ENCODE measurements at regions not wholly inside any gene's neighbourhood (a gene's known extent, or its start where the extent isn't known, plus 50 kb on each side); places are given as distances from the start of the nearest gene placed in this dataset.

DNA sequence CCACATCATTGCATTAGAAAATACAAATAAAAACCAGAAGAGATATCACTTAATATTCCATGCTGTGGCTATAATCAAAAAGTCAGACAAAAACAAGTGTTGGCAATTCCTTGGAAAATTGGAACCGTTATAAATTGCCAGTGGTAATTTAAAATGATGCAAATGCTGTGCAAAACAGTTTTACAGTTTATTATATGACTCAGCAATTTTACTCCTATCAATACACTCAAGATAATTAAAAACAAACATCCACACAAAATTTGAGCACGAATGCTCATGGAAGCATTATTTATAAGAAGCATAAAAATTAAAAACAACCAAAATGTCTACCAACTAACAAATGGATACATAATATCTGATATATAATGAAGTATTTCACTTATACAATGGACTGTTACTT lies 728.8 kb downstream of the CBLN2 start:
- TF ChIP-seq EZH2 (IDR thresholded peaks at IDR 0.05; ENCODE audit: borderline replicate concordance, low read depth, low read length, poor library complexity, severe bottlenecking), result no peak
- TF ChIP-seq, protein P1, sequence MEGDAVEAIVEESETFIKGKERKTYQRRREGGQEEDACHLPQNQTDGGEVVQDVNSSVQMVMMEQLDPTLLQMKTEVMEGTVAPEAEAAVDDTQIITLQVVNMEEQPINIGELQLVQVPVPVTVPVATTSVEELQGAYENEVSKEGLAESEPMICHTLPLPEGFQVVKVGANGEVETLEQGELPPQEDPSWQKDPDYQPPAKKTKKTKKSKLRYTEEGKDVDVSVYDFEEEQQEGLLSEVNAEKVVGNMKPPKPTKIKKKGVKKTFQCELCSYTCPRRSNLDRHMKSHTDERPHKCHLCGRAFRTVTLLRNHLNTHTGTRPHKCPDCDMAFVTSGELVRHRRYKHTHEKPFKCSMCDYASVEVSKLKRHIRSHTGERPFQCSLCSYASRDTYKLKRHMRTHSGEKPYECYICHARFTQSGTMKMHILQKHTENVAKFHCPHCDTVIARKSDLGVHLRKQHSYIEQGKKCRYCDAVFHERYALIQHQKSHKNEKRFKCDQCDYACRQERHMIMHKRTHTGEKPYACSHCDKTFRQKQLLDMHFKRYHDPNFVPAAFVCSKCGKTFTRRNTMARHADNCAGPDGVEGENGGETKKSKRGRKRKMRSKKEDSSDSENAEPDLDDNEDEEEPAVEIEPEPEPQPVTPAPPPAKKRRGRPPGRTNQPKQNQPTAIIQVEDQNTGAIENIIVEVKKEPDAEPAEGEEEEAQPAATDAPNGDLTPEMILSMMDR (conservative IDR thresholded peaks at IDR 0.05; ENCODE audit: low read depth, low read length), result no peak

All from A673 (cell line).